ENCODE measurements at regions not wholly inside any gene's neighbourhood (a gene's known extent, or its start where the extent isn't known, plus 50 kb on each side); places are given as distances from the start of the nearest gene placed in this dataset.
"Not testable (repeated sequence)": the region's sequence is repeated elsewhere in the genome, so short reads cannot be mapped to it uniquely, and the experiment has no call there.

DNA sequence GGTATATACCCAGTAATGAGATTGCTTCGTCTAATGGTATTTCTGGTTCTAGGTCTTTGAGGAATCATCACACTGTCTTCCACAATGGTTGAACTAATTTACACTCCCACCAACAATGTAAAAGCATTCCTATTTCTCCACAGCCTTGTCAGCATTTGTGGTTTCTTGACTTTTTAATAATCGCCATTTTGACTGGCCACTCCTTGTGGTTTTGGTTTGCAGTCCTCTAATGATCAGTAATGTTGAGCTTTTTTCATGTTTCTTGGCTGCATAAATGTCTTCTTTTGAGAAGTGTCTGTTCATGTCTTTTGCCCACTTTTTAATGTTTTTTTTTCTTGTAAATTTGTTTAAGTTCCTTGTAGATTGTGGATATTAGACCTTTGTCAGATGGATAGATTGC is 70.9 kb upstream of the SLIT3 start:
- H3K9me3 ChIP-seq (ENCODE audit: control insufficient read depth in 5 of 5, low read length in 5 of 5); H3K4me3 ChIP-seq (ENCODE audit: low read depth in 1 of 5, low read length in 5 of 5); H3K9ac ChIP-seq (ENCODE audit: low read length in 5 of 5); H3K27ac ChIP-seq (ENCODE audit: low read depth, low read length); H3K27me3 ChIP-seq (ENCODE audit: control insufficient read depth in 5 of 5, insufficient read depth in 4 of 5, low read length in 5 of 5); H3K36me3 ChIP-seq (ENCODE audit: control insufficient read depth in 5 of 5, insufficient read depth in 5 of 5, low read length in 5 of 5); H3K4me1 ChIP-seq (ENCODE audit: control insufficient read depth in 5 of 5, insufficient read depth in 5 of 5, low read length in 5 of 5): not testable (repeated sequence)

DNA sequence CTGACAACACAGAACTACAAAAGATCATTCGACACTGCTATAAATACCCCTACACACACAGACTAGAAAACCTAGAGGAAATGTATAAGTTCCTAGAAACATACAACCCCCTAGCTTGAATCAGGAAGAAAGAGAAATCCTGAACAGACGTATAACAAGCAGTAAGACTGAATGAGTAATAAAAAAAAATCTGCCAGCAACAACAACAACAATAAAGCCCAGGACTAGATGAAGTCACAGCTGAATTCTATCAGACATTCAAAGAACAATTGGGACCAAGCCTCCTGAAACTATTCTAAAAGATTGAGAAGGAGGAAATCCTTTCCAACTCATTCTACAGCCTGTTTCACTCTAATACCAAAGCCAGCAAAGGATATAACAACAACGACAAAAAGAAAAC is 68.2 kb upstream of the SLIT3 start:
- Histone ChIP-seq H3K36me3 (ENCODE audit: control insufficient read depth in 5 of 5, insufficient read depth in 5 of 5, low read length in 5 of 5) (no peaks in the 10 kb centered on the region), H3K9me3 (ENCODE audit: control insufficient read depth in 5 of 5, low read length in 5 of 5) (no peaks in the 10 kb centered on the region), H3K27ac (ENCODE audit: low read depth, low read length) (no peak overlapping the region), H3K4me1 (ENCODE audit: control insufficient read depth in 5 of 5, insufficient read depth in 5 of 5, low read length in 5 of 5) (no peaks in the 10 kb centered on the region), H3K4me3 (ENCODE audit: low read depth in 1 of 5, low read length in 5 of 5) (no peak overlapping the region), H3K27me3 (ENCODE audit: control insufficient read depth in 5 of 5, insufficient read depth in 4 of 5, low read length in 5 of 5) (no peaks in the 10 kb centered on the region), H3K9ac (ENCODE audit: low read length in 5 of 5) (no peak overlapping the region)

DNA sequence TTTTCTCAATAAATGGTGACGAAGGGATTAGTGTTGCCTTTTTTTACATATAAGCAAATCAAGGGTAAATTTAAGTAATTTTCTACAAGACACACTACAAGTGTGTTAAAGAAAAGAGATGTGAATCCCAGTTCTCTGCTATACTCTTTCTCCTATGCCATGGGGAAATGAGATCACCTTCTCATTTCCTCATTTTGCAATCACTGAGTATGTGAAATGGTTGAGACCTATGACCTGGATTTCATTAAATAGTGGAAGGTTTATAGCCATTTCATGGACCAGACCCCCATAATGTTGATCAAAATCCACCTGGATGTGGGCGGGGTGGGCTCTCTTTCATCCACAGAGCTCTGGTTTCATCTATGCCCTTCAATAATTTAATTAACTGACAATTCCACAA is 66.9 kb upstream of the SLIT3 start:
- H3K27ac ChIP-seq (ENCODE audit: low read depth, low read length), result no peak overlapping the region
- H3K4me1 ChIP-seq (ENCODE audit: control insufficient read depth in 5 of 5, insufficient read depth in 5 of 5, low read length in 5 of 5), result no peaks in the 10 kb centered on the region
- no peaks in the 10 kb centered on the region for H3K9me3 ChIP-seq (ENCODE audit: control insufficient read depth in 5 of 5, low read length in 5 of 5)
- H3K4me3 ChIP-seq (ENCODE audit: low read depth in 1 of 5, low read length in 5 of 5), result no peak overlapping the region
- H3K36me3 ChIP-seq (ENCODE audit: control insufficient read depth in 5 of 5, insufficient read depth in 5 of 5, low read length in 5 of 5), result no peaks in the 10 kb centered on the region
- no peak overlapping the region for H3K9ac ChIP-seq (ENCODE audit: low read length in 5 of 5)
- no peaks in the 10 kb centered on the region for H3K27me3 ChIP-seq (ENCODE audit: control insufficient read depth in 5 of 5, insufficient read depth in 4 of 5, low read length in 5 of 5)

DNA sequence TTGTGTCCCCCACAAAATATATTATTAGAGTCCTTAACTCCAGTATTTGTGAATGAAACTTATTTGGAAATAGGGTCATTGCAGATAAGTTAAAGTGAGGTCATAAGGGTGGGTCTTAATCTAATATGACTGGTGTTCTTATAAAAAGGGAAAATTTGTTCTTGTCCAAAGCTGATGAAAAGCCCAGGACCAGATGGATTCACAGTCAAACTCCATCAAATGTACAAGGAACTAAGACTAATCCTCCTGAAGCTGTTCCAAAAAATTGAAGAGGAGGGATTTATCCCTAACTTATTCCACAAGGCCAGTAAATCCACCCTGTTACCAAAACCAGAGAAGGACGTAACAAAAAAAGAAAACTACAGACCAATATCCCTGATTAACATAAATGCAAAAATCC is 56.4 kb upstream of the SLIT3 start:
- Histone ChIP-seq H3K4me3 (ENCODE audit: low read depth in 1 of 5, low read length in 5 of 5) (no peak overlapping the region), H3K36me3 (ENCODE audit: control insufficient read depth in 5 of 5, insufficient read depth in 5 of 5, low read length in 5 of 5) (no peaks in the 10 kb centered on the region), H3K27ac (ENCODE audit: low read depth, low read length) (no peak overlapping the region), H3K4me1 (ENCODE audit: control insufficient read depth in 5 of 5, insufficient read depth in 5 of 5, low read length in 5 of 5) (no peaks in the 10 kb centered on the region), H3K9me3 (ENCODE audit: control insufficient read depth in 5 of 5, low read length in 5 of 5) (no peaks in the 10 kb centered on the region), H3K27me3 (ENCODE audit: control insufficient read depth in 5 of 5, insufficient read depth in 4 of 5, low read length in 5 of 5) (no peaks in the 10 kb centered on the region), H3K9ac (ENCODE audit: low read length in 5 of 5) (no peak overlapping the region)

DNA sequence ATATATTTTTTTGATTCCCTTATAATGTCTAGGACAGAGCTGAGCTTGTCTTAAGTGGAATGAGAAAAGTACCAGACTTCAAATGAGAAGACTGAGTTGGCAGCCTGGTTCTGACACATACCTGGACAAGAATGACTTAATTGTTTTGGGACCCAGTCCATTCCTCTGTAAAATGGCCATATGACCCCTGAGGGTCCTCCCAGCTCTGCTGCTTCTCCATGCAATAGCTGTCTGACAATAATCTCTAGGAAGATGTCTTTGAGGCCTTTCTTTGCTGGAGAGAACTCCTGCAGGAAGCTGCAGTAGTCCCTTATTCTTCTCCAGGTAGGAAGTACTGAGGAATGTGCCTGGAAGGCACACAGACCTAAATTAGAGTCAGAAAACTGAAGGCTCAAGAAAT is 55.9 kb upstream of the SLIT3 start:
- Histone ChIP-seq H3K27ac (ENCODE audit: low read depth, low read length) (no peak overlapping the region), H3K4me1 (ENCODE audit: control insufficient read depth in 5 of 5, insufficient read depth in 5 of 5, low read length in 5 of 5) (no peaks in the 10 kb centered on the region), H3K4me3 (ENCODE audit: low read depth in 1 of 5, low read length in 5 of 5) (no peak overlapping the region), H3K9me3 (ENCODE audit: control insufficient read depth in 5 of 5, low read length in 5 of 5) (no peaks in the 10 kb centered on the region), H3K9ac (ENCODE audit: low read length in 5 of 5) (no peak overlapping the region), H3K27me3 (ENCODE audit: control insufficient read depth in 5 of 5, insufficient read depth in 4 of 5, low read length in 5 of 5) (no peaks in the 10 kb centered on the region), H3K36me3 (ENCODE audit: control insufficient read depth in 5 of 5, insufficient read depth in 5 of 5, low read length in 5 of 5) (no peaks in the 10 kb centered on the region)

DNA sequence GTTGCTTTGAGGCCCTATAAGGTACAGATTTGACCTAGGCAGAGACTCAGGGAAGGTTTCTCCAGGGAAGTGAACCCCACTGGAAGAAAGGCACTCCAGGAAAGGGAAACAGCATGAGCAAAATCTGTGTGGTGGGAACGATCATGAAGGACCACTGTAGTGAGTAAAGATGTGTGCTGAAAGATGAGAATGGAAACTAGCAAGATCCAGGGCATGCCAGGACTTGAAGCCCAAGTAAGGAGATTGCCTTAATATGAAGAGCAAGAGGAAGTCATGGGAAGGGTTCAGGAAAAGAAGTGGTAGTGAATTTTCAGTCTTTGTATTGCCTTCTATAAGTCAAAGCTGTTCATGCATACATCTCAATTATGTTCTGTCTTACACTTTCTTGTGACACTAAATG is 55.2 kb upstream of the SLIT3 start:
- H3K36me3 ChIP-seq (ENCODE audit: control insufficient read depth in 5 of 5, insufficient read depth in 5 of 5, low read length in 5 of 5), result no peaks in the 10 kb centered on the region
- H3K27me3 ChIP-seq (ENCODE audit: control insufficient read depth in 5 of 5, insufficient read depth in 4 of 5, low read length in 5 of 5), result no peaks in the 10 kb centered on the region
- no peaks in the 10 kb centered on the region for H3K9me3 ChIP-seq (ENCODE audit: control insufficient read depth in 5 of 5, low read length in 5 of 5)
- no peak overlapping the region for H3K9ac ChIP-seq (ENCODE audit: low read length in 5 of 5)
- no peak overlapping the region for H3K4me3 ChIP-seq (ENCODE audit: low read depth in 1 of 5, low read length in 5 of 5)
- H3K4me1 ChIP-seq (ENCODE audit: control insufficient read depth in 5 of 5, insufficient read depth in 5 of 5, low read length in 5 of 5), result no peaks in the 10 kb centered on the region
- H3K27ac ChIP-seq (ENCODE audit: low read depth, low read length), result no peak overlapping the region

DNA sequence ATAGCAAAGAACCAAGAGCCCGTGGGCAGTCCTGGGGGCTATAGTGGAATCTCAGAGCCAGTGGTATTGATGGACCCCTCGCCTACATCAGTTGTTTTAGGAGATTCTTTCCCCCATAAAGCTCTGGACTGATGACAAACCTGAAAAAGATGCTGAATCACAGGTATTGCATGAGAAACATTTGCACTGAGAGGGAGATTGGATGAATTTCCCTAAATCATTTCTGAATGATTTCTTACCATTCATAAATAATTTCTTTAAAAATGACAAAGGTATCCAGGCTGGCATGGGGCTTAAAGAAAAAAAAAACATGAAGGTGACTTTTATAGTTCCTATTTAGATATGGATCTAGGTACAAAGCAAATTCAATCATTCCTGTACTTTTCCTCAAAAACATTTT is 54.0 kb upstream of the SLIT3 start:
- Histone ChIP-seq H3K4me3 (ENCODE audit: low read depth in 1 of 5, low read length in 5 of 5) (no peak overlapping the region), H3K9ac (ENCODE audit: low read length in 5 of 5) (no peak overlapping the region), H3K27ac (ENCODE audit: low read depth, low read length) (no peak overlapping the region)

DNA sequence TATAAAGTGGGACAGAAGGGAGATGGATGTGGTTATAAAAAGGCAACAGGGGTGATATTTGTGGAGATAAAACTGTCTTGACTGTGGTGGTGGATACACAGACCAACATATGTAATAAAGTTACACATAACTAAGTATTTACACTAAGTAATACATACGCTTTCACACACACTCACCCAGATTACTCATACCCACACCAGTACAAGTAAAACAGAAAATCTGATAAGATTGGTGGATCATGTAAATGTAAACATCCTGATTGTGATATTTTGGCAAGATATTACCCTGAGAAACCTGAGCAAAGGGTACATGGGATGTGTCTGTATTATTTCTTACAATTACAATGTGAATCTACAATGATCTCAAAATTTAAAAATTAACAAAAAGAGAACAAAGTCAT is 53.3 kb upstream of the SLIT3 start:
- Histone ChIP-seq H3K4me3 (ENCODE audit: low read depth in 1 of 5, low read length in 5 of 5) (no peak overlapping the region), H3K9me3 (ENCODE audit: control insufficient read depth in 5 of 5, low read length in 5 of 5) (no peaks in the 10 kb centered on the region), H3K4me1 (ENCODE audit: control insufficient read depth in 5 of 5, insufficient read depth in 5 of 5, low read length in 5 of 5) (peaks cover 0 to 3% (median 0%) of the 10 kb centered on the region in 5 donors), H3K36me3 (ENCODE audit: control insufficient read depth in 5 of 5, insufficient read depth in 5 of 5, low read length in 5 of 5) (no peaks in the 10 kb centered on the region), H3K27me3 (ENCODE audit: control insufficient read depth in 5 of 5, insufficient read depth in 4 of 5, low read length in 5 of 5) (no peaks in the 10 kb centered on the region), H3K27ac (ENCODE audit: low read depth, low read length) (no peak overlapping the region), H3K9ac (ENCODE audit: low read length in 5 of 5) (no peak overlapping the region)

More for the DNA sequence above, 54.0 kb upstream of the SLIT3 start:
- H3K4me1 ChIP-seq (ENCODE audit: control insufficient read depth in 5 of 5, insufficient read depth in 5 of 5, low read length in 5 of 5), result peaks cover 0 to 3% (median 0%) of the 10 kb centered on the region in 5 donors
- H3K9me3 ChIP-seq (ENCODE audit: control insufficient read depth in 5 of 5, low read length in 5 of 5), result no peaks in the 10 kb centered on the region
- H3K36me3 ChIP-seq (ENCODE audit: control insufficient read depth in 5 of 5, insufficient read depth in 5 of 5, low read length in 5 of 5), result no peaks in the 10 kb centered on the region
- H3K27me3 ChIP-seq (ENCODE audit: control insufficient read depth in 5 of 5, insufficient read depth in 4 of 5, low read length in 5 of 5), result no peaks in the 10 kb centered on the region

DNA sequence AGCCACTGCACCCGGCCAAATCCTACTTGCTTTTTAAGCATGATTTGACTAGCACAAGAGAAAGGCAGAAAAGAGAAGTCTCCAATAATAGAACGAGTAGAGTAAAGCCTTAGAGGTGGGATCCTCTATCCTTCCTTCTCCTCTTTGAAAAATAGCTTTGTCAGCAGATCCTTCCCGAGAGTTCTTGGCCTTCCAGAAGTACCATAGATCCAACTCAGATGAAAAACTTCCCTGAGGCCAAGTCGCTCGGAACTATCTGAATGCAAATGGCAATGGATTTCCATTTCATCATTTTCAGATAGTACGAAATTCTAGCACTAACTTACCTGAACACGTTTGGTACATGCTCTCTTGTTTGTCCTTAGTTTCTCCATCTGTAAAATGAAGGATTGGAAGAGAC is 52.0 kb upstream of the SLIT3 start:
- H3K4me3 ChIP-seq (ENCODE audit: low read depth in 1 of 5, low read length in 5 of 5), result no peak overlapping the region
- no peaks in the 10 kb centered on the region for H3K27me3 ChIP-seq (ENCODE audit: control insufficient read depth in 5 of 5, insufficient read depth in 4 of 5, low read length in 5 of 5)
- H3K36me3 ChIP-seq (ENCODE audit: control insufficient read depth in 5 of 5, insufficient read depth in 5 of 5, low read length in 5 of 5), result no peaks in the 10 kb centered on the region
- no peak overlapping the region for H3K27ac ChIP-seq (ENCODE audit: low read depth, low read length)
- no peak overlapping the region for H3K9ac ChIP-seq (ENCODE audit: low read length in 5 of 5)
- H3K4me1 ChIP-seq (ENCODE audit: control insufficient read depth in 5 of 5, insufficient read depth in 5 of 5, low read length in 5 of 5), result peaks cover 0 to 8% (median 0%) of the 10 kb centered on the region in 5 donors
- no peaks in the 10 kb centered on the region for H3K9me3 ChIP-seq (ENCODE audit: control insufficient read depth in 5 of 5, low read length in 5 of 5)

DNA sequence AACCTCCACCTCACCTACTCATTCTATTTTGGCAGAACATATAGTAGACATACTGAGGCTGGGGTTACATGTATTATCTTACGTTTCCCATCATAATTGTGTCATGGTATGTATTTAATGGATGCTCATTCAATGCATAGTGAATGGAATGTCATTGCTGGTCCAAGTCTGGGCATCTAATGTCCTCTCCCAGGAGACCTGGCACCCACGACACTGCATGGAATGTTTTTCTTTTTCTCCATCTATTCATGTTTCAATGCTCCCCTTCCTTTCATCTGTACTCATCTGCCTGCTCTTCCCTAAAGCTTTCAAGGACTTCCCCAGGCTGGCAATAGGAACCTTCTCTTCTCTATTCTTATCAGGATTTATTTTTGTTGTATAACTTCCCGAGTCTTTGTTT is 50.8 kb upstream of the SLIT3 start:
- Histone ChIP-seq H3K27ac (ENCODE audit: low read depth, low read length) (no peak overlapping the region), H3K36me3 (ENCODE audit: control insufficient read depth in 5 of 5, insufficient read depth in 5 of 5, low read length in 5 of 5) (no peaks in the 10 kb centered on the region), H3K9ac (ENCODE audit: low read length in 5 of 5) (no peak overlapping the region), H3K9me3 (ENCODE audit: control insufficient read depth in 5 of 5, low read length in 5 of 5) (no peaks in the 10 kb centered on the region), H3K4me3 (ENCODE audit: low read depth in 1 of 5, low read length in 5 of 5) (no peak overlapping the region), H3K27me3 (ENCODE audit: control insufficient read depth in 5 of 5, insufficient read depth in 4 of 5, low read length in 5 of 5) (no peaks in the 10 kb centered on the region), H3K4me1 (ENCODE audit: control insufficient read depth in 5 of 5, insufficient read depth in 5 of 5, low read length in 5 of 5) (peaks cover 0 to 12% (median 2%) of the 10 kb centered on the region in 5 donors)

DNA sequence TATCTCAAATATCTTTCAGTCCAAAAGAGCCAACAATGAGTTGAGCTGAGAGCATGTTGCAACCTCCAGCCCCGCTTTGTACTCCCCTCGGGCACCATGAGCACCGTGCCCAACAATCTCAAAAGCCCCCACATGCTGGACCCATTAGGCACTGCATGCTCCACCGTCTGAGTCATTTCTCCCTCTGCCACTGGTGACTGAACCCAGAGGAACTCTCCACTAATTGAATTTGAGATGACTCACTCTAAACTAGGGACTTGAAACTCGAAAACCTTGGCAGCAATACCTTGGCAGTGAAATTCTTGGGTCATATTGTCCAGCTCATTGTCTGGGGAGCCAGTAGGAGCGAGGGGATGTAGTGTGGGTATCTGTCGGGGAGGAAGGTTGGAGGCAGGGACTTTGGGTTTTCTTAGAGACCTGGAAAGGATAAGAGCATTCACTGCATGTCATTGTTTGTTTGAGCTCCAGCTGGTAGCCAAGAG is 49.9 kb upstream of the SLIT3 start:
- H3K4me1 ChIP-seq (ENCODE audit: control insufficient read depth in 5 of 5, insufficient read depth in 5 of 5, low read length in 5 of 5), result peaks cover 0 to 12% (median 2%) of the 10 kb centered on the region in 5 donors
- H3K9me3 ChIP-seq (ENCODE audit: control insufficient read depth in 5 of 5, low read length in 5 of 5), result no peaks in the 10 kb centered on the region
- no peak overlapping the region for H3K4me3 ChIP-seq (ENCODE audit: low read depth in 1 of 5, low read length in 5 of 5)
- no peak overlapping the region for H3K27ac ChIP-seq (ENCODE audit: low read depth, low read length)
- no peaks in the 10 kb centered on the region for H3K27me3 ChIP-seq (ENCODE audit: control insufficient read depth in 5 of 5, insufficient read depth in 4 of 5, low read length in 5 of 5)
- no peaks in the 10 kb centered on the region for H3K36me3 ChIP-seq (ENCODE audit: control insufficient read depth in 5 of 5, insufficient read depth in 5 of 5, low read length in 5 of 5)
- no peak overlapping the region for H3K9ac ChIP-seq (ENCODE audit: low read length in 5 of 5)

All from subcutaneous abdominal adipose tissue (tissue), 5 donors.